Endothelial cell of umbilical vein (primary cell): ENCODE measurements at regions not wholly inside any gene's neighbourhood (a gene's known extent, or its start where the extent isn't known, plus 50 kb on each side); places are given as distances from the start of the nearest gene placed in this dataset.

Experiments used
- BruUV-seq: library from RNA; stranded (reverse); fragments of 400-500 nt; replicated peaks from 2 replicates; lab custom pipeline; 2021; lab: Mats Ljungman, UMichigan
- CTCF ChIA-PET: fragments of 300-600, 350-600 bp; sonication (Branson Sonifier 250); formaldehyde crosslinking; loops from one replicate; lab custom pipeline; 2021; ENCODE audit warnings: antibody characterized with exemption, inconsistent platforms; lab: Charles Lee
- POLR2A ChIA-PET: fragments of 300-600, 350-600 bp; sonication (Branson Sonifier 250); formaldehyde crosslinking; loops from one replicate; lab custom pipeline; 2021; ENCODE audit warnings: antibody characterized with exemption, inconsistent platforms; lab: Charles Lee
- DNase-seq: peaks from one replicate; pipeline ENCODE4 v3.0.0-alpha.2; 2011; ENCODE audit warnings: low read depth, low spot score
- FAIRE-seq: peaks from 2 replicates; lab custom pipeline; 2011; peaks lifted over from hg19 to GRCh38; lab: Jason Lieb, UNC
- H2AFZ ChIP-seq: 2 replicates; pipeline ENCODE4 v1.6.0; 2012; ENCODE audit warnings: low read depth, low read length, control low read depth, inconsistent platforms
- H3K27ac ChIP-seq: 2 replicates; pipeline ENCODE4 v1.5.1; 2011; ENCODE audit warnings: low read depth, mild to moderate bottlenecking, control low read depth, low read length, moderate library complexity; ENCODE audit not compliant: insufficient read depth
- H3K27me3 ChIP-seq, 2 experiments: 2 replicates each; pipeline versions ENCODE4 v1.6.0 to v1.6.1; 2011; ENCODE audit warnings: low read length in 2 of 2, mixed read lengths in 1 of 2; ENCODE audit not compliant: control insufficient read depth in 2 of 2, insufficient read depth in 2 of 2
- H3K36me3 ChIP-seq, 2 experiments: 2 replicates in 1 of 2; 3 replicates in 1 of 2; pipeline ENCODE4 v1.5.1; 2011; ENCODE audit warnings: low read length in 2 of 2, mild to moderate bottlenecking in 1 of 2, moderate library complexity in 1 of 2; ENCODE audit not compliant: control insufficient read depth in 2 of 2, insufficient read depth in 2 of 2; ENCODE audit errors: extremely low read depth in 1 of 2
- H3K4me1 ChIP-seq: 3 replicates; pipeline ENCODE4 v1.5.1; 2011; ENCODE audit warnings: mild to moderate bottlenecking, low read length; ENCODE audit not compliant: control insufficient read depth, insufficient read depth; ENCODE audit errors: extremely low read depth
- H3K4me2 ChIP-seq: 2 replicates; pipeline ENCODE4 v1.6.1; 2011; ENCODE audit warnings: low read length, control low read depth, mixed read lengths; ENCODE audit not compliant: insufficient read depth
- H3K4me3 ChIP-seq, 3 experiments: fragments of 200-600 bp in 1 of 3; sonication (generic), shearing (Covaris generic) in 1 of 3; replicated peaks in 1 of 3; 2 replicates each; pipeline ENCODE4 v1.5.1; 2011 to 2016; ENCODE audit warnings: control low read depth in 3 of 3, low read length in 3 of 3, mild to moderate bottlenecking in 2 of 3, inconsistent platforms in 1 of 3, low read depth in 1 of 3, moderate library complexity in 1 of 3; ENCODE audit not compliant: insufficient read depth in 1 of 3
- H3K79me2 ChIP-seq: 2 replicates; pipeline ENCODE4 v1.6.0; 2012; ENCODE audit warnings: low read length, inconsistent platforms; ENCODE audit not compliant: control insufficient read depth, insufficient read depth
- H3K9ac ChIP-seq: replicated peaks from 2 replicates; pipeline ENCODE3; 2011; ENCODE audit warnings: low read length, control low read depth; ENCODE audit not compliant: insufficient read depth; ENCODE audit errors: extremely low read depth
- H3K9me1 ChIP-seq: replicated peaks from 3 replicates; pipeline ENCODE4 v1.6.0; 2011; ENCODE audit warnings: mild to moderate bottlenecking, low read length; ENCODE audit not compliant: control insufficient read depth, insufficient read depth; ENCODE audit errors: extremely low read depth
- H3K9me3 ChIP-seq: replicated peaks from 2 replicates; pipeline ENCODE4 v1.5.1; 2012; ENCODE audit warnings: low read length, inconsistent platforms; ENCODE audit not compliant: control insufficient read depth, insufficient read depth
- H4K20me1 ChIP-seq: replicated peaks from 2 replicates; pipeline ENCODE3; 2011; ENCODE audit warnings: mild to moderate bottlenecking, low read length; ENCODE audit not compliant: control insufficient read depth, insufficient read depth; ENCODE audit errors: extremely low read depth
- EZH2 ChIP-seq: IDR thresholded peaks from 2 replicates; pipeline ENCODE4 v1.6.1; 2012; ENCODE audit warnings: borderline replicate concordance, low read depth, mild to moderate bottlenecking, moderate library complexity, low read length, inconsistent platforms; ENCODE audit not compliant: severe bottlenecking
- FOS ChIP-seq: IDR thresholded peaks from 2 replicates; pipeline ENCODE4 v1.6.1; 2011; ENCODE audit warnings: mild to moderate bottlenecking, low read length, moderate library complexity, borderline replicate concordance; ENCODE audit not compliant: insufficient read depth
- GATA2 ChIP-seq: IDR thresholded peaks from 2 replicates; pipeline ENCODE4 v1.7.0; 2011; ENCODE audit warnings: low read depth, mild to moderate bottlenecking, moderate library complexity, mixed read lengths, low read length; ENCODE audit not compliant: insufficient read length, insufficient read depth
- JUN ChIP-seq: IDR thresholded peaks from 2 replicates; pipeline ENCODE4 v1.6.1; 2011; ENCODE audit warnings: borderline replicate concordance, low read depth; ENCODE audit not compliant: insufficient read length, insufficient read depth
- MYC ChIP-seq: IDR thresholded peaks from one replicate; pipeline ENCODE4 v1.6.1; 2011; ENCODE audit warnings: mild to moderate bottlenecking, low read depth, low read length
- POLR2A ChIP-seq: IDR thresholded peaks from 2 replicates; pipeline ENCODE4 v1.6.1; 2012; ENCODE audit warnings: low read depth, mild to moderate bottlenecking, control low read depth, low read length
- POLR2AphosphoS5 ChIP-seq: IDR thresholded peaks from 2 replicates; pipeline ENCODE4 v1.6.1; 2012; ENCODE audit warnings: low read depth, mild to moderate bottlenecking, control low read depth, low read length, moderate library complexity; ENCODE audit not compliant: insufficient read depth
- dilution Hi-C: fragments of 300-500 bp; cut with MboI; formaldehyde crosslinking; loops from one replicate; pipeline ENCODE4 v1.15.0; 2019; ENCODE audit warnings: low sequenced_read_pairs; ENCODE audit not compliant: extremely low pct_ligation_motif_present
- intact Hi-C: fragments of 100-400 bp; cut with micrococcal nuclease; formaldehyde crosslinking; loops from one replicate; pipeline ENCODE4 v1.10.0; 2022
- TF ChIP-seq, protein P1 (sequence below): IDR thresholded peaks from 2 replicates; pipeline ENCODE4 v1.6.1; 2011; ENCODE audit not compliant: insufficient read depth, insufficient read length
- TF ChIP-seq, protein P2 (sequence below), 2 donors: IDR thresholded peaks; 1 replicate in 1 of 2; 2 replicates in 1 of 2; pipeline ENCODE4 v1.5.1; 2011; ENCODE audit warnings: low read length in 2 of 2, mild to moderate bottlenecking in 2 of 2, moderate library complexity in 2 of 2, control low read depth in 1 of 2, inconsistent platforms in 1 of 2, low read depth in 1 of 2; ENCODE audit not compliant: insufficient read depth in 1 of 2; ENCODE audit errors: extremely low read depth in 1 of 2

DNA sequence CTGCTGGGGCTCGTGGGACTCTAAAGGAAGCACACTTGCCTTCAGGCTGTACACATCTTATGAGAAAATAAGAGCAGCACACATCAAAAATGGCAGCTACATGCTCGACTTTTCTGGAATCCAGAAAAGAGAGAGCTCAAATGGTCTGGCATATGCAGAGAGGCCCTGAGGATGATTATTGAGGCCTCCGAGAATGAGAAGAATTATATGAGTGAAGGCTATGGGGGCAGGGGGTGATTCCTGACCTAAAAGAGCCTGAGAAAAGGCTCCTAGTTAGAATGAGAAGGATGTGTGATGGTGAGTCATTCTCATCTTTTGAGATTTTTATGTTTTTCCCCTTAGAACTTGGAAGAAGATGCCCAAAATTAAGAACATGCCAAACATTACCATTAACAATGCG, 97.1 kb downstream of the HSPH1 start:
- no peaks in the 10 kb centered on the region for H3K9me3 ChIP-seq
- no peak overlapping the region for H3K4me2 ChIP-seq
- dilution Hi-C loops: no loop called here
- intact Hi-C loops: no loop called here
- no peak overlapping the region for H3K9ac ChIP-seq
- no peak for FAIRE-seq
- H2AFZ ChIP-seq: no peak overlapping the region
- H3K4me1 ChIP-seq: no peaks in the 10 kb centered on the region
- no peaks in the 10 kb centered on the region for H3K9me1 ChIP-seq
- H3K36me3 ChIP-seq: no peaks in the 10 kb centered on the region
- H3K79me2 ChIP-seq: no peaks in the 10 kb centered on the region
- no peak for DNase-seq
- H3K4me3 ChIP-seq: no peak overlapping the region
- H3K27ac ChIP-seq: no peak overlapping the region
- no peaks in the 10 kb centered on the region for H4K20me1 ChIP-seq
- peaks cover 2% of the 10 kb centered on the region in 2 experiments for H3K27me3 ChIP-seq
- ChIA-PET POLR2A (no interaction called here), CTCF (interaction anchor here (0.6 to 2.5 kb wide), 2 partner anchors 16 to 20 kb away, joined by 4 to 6 read pairs; no protein-coding TSS in a partner anchor)
- TF ChIP-seq POLR2AphosphoS5 (no peak), GATA2 (no peak), MYC (no peak), JUN (no peak), FOS (no peak), EZH2 (no peak), POLR2A (no peak)
- TF ChIP-seq, protein P1, sequence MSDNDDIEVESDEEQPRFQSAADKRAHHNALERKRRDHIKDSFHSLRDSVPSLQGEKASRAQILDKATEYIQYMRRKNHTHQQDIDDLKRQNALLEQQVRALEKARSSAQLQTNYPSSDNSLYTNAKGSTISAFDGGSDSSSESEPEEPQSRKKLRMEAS: no peak
- TF ChIP-seq, protein P2, sequence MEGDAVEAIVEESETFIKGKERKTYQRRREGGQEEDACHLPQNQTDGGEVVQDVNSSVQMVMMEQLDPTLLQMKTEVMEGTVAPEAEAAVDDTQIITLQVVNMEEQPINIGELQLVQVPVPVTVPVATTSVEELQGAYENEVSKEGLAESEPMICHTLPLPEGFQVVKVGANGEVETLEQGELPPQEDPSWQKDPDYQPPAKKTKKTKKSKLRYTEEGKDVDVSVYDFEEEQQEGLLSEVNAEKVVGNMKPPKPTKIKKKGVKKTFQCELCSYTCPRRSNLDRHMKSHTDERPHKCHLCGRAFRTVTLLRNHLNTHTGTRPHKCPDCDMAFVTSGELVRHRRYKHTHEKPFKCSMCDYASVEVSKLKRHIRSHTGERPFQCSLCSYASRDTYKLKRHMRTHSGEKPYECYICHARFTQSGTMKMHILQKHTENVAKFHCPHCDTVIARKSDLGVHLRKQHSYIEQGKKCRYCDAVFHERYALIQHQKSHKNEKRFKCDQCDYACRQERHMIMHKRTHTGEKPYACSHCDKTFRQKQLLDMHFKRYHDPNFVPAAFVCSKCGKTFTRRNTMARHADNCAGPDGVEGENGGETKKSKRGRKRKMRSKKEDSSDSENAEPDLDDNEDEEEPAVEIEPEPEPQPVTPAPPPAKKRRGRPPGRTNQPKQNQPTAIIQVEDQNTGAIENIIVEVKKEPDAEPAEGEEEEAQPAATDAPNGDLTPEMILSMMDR (IDR thresholded peaks at IDR 0.05; ENCODE audit: extremely low read depth in 1 of 2, insufficient read depth in 1 of 2, low read depth in 1 of 2, low read length in 2 of 2): no peak
- BruUV-seq: no TSS peak
